HL-60 (cell line): ENCODE measurements at regions not wholly inside any gene's neighbourhood (a gene's known extent, or its start where the extent isn't known, plus 50 kb on each side); places are given as distances from the start of the nearest gene placed in this dataset.

Experiments
- DNase-seq, 2 experiments: peaks; one replicate each; pipeline ENCODE4 v3.0.0-alpha.2; 2010 to 2020; ENCODE audit warnings: low read depth in 1 of 2, low spot score in 1 of 2
- H3K27ac ChIP-seq: fragments of 250-450 bp; sonication (Bioruptor Pico); replicated peaks from 2 replicates; pipeline ENCODE4 v1.5.1; 2020; ENCODE audit warnings: mild to moderate bottlenecking, moderate library complexity
- H3K27me3 ChIP-seq: fragments of 250-450 bp; sonication (Bioruptor Pico); 2 replicates; pipeline ENCODE4 v1.5.1; 2021; ENCODE audit warnings: mild to moderate bottlenecking, moderate library complexity; ENCODE audit not compliant: insufficient read depth, poor library complexity, severe bottlenecking
- H3K4me3 ChIP-seq: replicated peaks from 2 replicates; pipeline ENCODE4 v1.5.1; 2011; ENCODE audit warnings: mild to moderate bottlenecking, control low read depth, low read length; ENCODE audit not compliant: insufficient read depth
- GABPA ChIP-seq: IDR thresholded peaks from 2 replicates; pipeline ENCODE4 v1.6.1; 2012; ENCODE audit warnings: low read depth
- POLR2AphosphoS5 ChIP-seq: IDR thresholded peaks from 2 replicates; pipeline ENCODE4 v1.6.1; 2012; ENCODE audit warnings: low read depth
- REST ChIP-seq: IDR thresholded peaks from 2 replicates; pipeline ENCODE4 v1.6.1; 2012; ENCODE audit warnings: low read depth; ENCODE audit not compliant: insufficient replicate concordance
- SPI1 ChIP-seq: IDR thresholded peaks from 2 replicates; pipeline ENCODE4 v1.6.1; 2012; ENCODE audit warnings: low read depth, mild to moderate bottlenecking, borderline replicate concordance
- TF ChIP-seq, protein P1 (sequence below): IDR thresholded peaks from one replicate; pipeline ENCODE4 v1.5.1; 2011; ENCODE audit warnings: low read length, control low read depth, inconsistent platforms; ENCODE audit not compliant: insufficient read depth

- Histone ChIP-seq H3K27ac (no peak overlapping the region), H3K4me3 (no peak overlapping the region), H3K27me3 (no peaks in the 10 kb centered on the region)
- no peak for DNase-seq
- TF ChIP-seq GABPA (no peak), REST (no peak), POLR2AphosphoS5 (no peak), SPI1 (no peak)
- TF ChIP-seq, protein P1, sequence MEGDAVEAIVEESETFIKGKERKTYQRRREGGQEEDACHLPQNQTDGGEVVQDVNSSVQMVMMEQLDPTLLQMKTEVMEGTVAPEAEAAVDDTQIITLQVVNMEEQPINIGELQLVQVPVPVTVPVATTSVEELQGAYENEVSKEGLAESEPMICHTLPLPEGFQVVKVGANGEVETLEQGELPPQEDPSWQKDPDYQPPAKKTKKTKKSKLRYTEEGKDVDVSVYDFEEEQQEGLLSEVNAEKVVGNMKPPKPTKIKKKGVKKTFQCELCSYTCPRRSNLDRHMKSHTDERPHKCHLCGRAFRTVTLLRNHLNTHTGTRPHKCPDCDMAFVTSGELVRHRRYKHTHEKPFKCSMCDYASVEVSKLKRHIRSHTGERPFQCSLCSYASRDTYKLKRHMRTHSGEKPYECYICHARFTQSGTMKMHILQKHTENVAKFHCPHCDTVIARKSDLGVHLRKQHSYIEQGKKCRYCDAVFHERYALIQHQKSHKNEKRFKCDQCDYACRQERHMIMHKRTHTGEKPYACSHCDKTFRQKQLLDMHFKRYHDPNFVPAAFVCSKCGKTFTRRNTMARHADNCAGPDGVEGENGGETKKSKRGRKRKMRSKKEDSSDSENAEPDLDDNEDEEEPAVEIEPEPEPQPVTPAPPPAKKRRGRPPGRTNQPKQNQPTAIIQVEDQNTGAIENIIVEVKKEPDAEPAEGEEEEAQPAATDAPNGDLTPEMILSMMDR = no peak
Observed at GRCh38 chr4:176957353-176958118, 164.8 kb upstream of the VEGFC start.

GRCh38 chr4:176959980-176960379 lies 167.3 kb upstream of the VEGFC start:
- no peak for TF ChIP-seq GABPA
- no peak for TF ChIP-seq REST
- no peak for TF ChIP-seq SPI1
- TF ChIP-seq POLR2AphosphoS5 = no peak
- TF ChIP-seq, protein P1 = no peak
- no peak for DNase-seq
- H3K4me3 ChIP-seq = no peak overlapping the region
- H3K27me3 ChIP-seq = no peaks in the 10 kb centered on the region
- H3K27ac ChIP-seq = no peak overlapping the region

- Histone ChIP-seq H3K4me3 (no peak overlapping the region), H3K27me3 (no peaks in the 10 kb centered on the region), H3K27ac (no peak overlapping the region)
- TF ChIP-seq REST (no peak), GABPA (no peak), SPI1 (no peak), POLR2AphosphoS5 (no peak)
- TF ChIP-seq, protein P1 = no peak
- no peak for DNase-seq
Observed at GRCh38 chr4:176963121-176963520, 170.4 kb upstream of the VEGFC start.
